T-helper 2 cell (primary cell): ENCODE measurements at regions not wholly inside any gene's neighbourhood (a gene's known extent, or its start where the extent isn't known, plus 50 kb on each side); places are given as distances from the start of the nearest gene placed in this dataset.
"Not testable (repeated sequence)": the region's sequence is repeated elsewhere in the genome, so short reads cannot be mapped to it uniquely, and the experiment has no call there.

Source experiments
- DNase-seq, 5 experiments: peaks; one replicate each; pipeline versions ENCODE4 v3.0.0 to v3.0.0-alpha.2; 2012 to 2022

- no peak for DNase-seq
These were observed 129.4 kb downstream of the C12orf75 start for GRCh38 chr12:105459760-105460330.

- no peak for DNase-seq
These were observed 130.9 kb downstream of the C12orf75 start for GRCh38 chr12:105461271-105461943.

- no peak for DNase-seq
These were observed 131.7 kb downstream of the C12orf75 start for GRCh38 chr12:105461944-105462762.

GRCh38 chr12:105462831-105463230, 132.3 kb downstream of the C12orf75 start:
- no peak for DNase-seq

- DNase-seq = no peak
These were observed 133.9 kb downstream of the C12orf75 start for GRCh38 chr12:105464406-105464805.

- no peak for DNase-seq
These were observed 135.9 kb downstream of the C12orf75 start for GRCh38 chr12:105466231-105466900.

- DNase-seq = no peak
These were observed 136.6 kb downstream of the C12orf75 start for GRCh38 chr12:105466901-105467598.

- DNase-seq = no peak
These were observed 137.3 kb downstream of the C12orf75 start for GRCh38 chr12:105467710-105468366.

- no peak for DNase-seq
These were observed 138.0 kb downstream of the C12orf75 start for GRCh38 chr12:105468464-105468863.

GRCh38 chr12:105469211-105469610, 138.7 kb downstream of the C12orf75 start:
- DNase-seq = no peak

GRCh38 chr12:105469701-105470100, 139.2 kb downstream of the C12orf75 start:
- no peak for DNase-seq

GRCh38 chr12:105470102-105470501, 139.6 kb downstream of the C12orf75 start:
- DNase-seq = no peak

- no peak for DNase-seq
These were observed 140.1 kb downstream of the C12orf75 start for GRCh38 chr12:105470601-105471000.

- DNase-seq = no peak
These were observed 144.2 kb downstream of the C12orf75 start for GRCh38 chr12:105474672-105475071.

- peak in 1 of 5 experiments; percentile 70 for DNase-seq
These were observed 146.1 kb downstream of the C12orf75 start for GRCh38 chr12:105476616-105477015.

GRCh38 chr12:105477873-105478272, 147.4 kb downstream of the C12orf75 start:
- no peak for DNase-seq

GRCh38 chr12:105478788-105479187, 148.3 kb downstream of the C12orf75 start:
- DNase-seq = not testable (repeated sequence)

- no peak for DNase-seq
These were observed 149.2 kb downstream of the C12orf75 start for GRCh38 chr12:105479710-105480109.

- DNase-seq = no peak
These were observed 149.7 kb downstream of the C12orf75 start for GRCh38 chr12:105480162-105480561.

- no peak for DNase-seq
These were observed 151.2 kb downstream of the C12orf75 start for GRCh38 chr12:105481392-105482300.

- no peak for DNase-seq
These were observed 152.5 kb downstream of the C12orf75 start for GRCh38 chr12:105482951-105483350.
